ENCODE measurements at regions not wholly inside any gene's neighbourhood (a gene's known extent, or its start where the extent isn't known, plus 50 kb on each side); places are given as distances from the start of the nearest gene placed in this dataset.

GRCh38 chr12:4112734-4113325 lies 160.7 kb upstream of the CCND2 start:
- TF ChIP-seq YY1 (IDR thresholded peaks at IDR 0.05; ENCODE audit: insufficient read depth, insufficient read length) (no peak), SUZ12 (IDR thresholded peaks at IDR 0.05; ENCODE audit: extremely low read depth, insufficient read depth, insufficient read length) (no peak)
